Right cardiac atrium (tissue), 5 donors: ENCODE measurements at regions not wholly inside any gene's neighbourhood (a gene's known extent, or its start where the extent isn't known, plus 50 kb on each side); places are given as distances from the start of the nearest gene placed in this dataset.

ENCODE experiments used
- ATAC-seq, 2 donors: fragments of 200-7000 bp; cut with Tn5 transposase; one replicate each; pipeline versions ENCODE4 v1.8.0 to v1.9.1; 2020; ENCODE audit warnings: moderate library complexity in 2 of 2, mild to moderate bottlenecking in 1 of 2
- DNase-seq, 3 donors: peaks; one replicate each; pipeline ENCODE4 v3.0.0-alpha.2; 2020
- H3K27ac ChIP-seq: one replicate; pipeline ENCODE4 v1.5.1; 2013; ENCODE audit warnings: mild to moderate bottlenecking, low read length, control low read depth, moderate library complexity
- H3K27me3 ChIP-seq: one replicate; pipeline ENCODE4 v1.6.1; 2013; ENCODE audit not compliant: control insufficient read depth, insufficient read depth
- H3K4me1 ChIP-seq: one replicate; pipeline ENCODE4 v1.6.1; 2013; ENCODE audit warnings: low read length; ENCODE audit not compliant: control insufficient read depth, insufficient read depth
- H3K4me3 ChIP-seq: one replicate; pipeline ENCODE4 v1.5.1; 2013; ENCODE audit warnings: low read length, control low read depth
- H3K9me3 ChIP-seq: one replicate; pipeline ENCODE4 v1.6.1; 2013; ENCODE audit warnings: low read length; ENCODE audit not compliant: control insufficient read depth
- WGBS: extraction: QIAGEN DNeasy Blood & Tissue Kit; methylation state at CpG from one replicate; pipeline ENCODE4 v1.1.7; 2013; 5-methylcytosine and 5-hydroxymethylcytosine counted together
- intact Hi-C, 4 donors: fragments of 100-400 bp; cut with DNase I; formaldehyde crosslinking; loops; one replicate each; pipeline versions ENCODE4 v1.11.0 to v1.14.0; 2022 to 2023
- donor health status: healthy with polysubstance abuse.
- donor health status: DM: no; HTN: yes; CAD: no.
- donor health status: DM: no; HTN: no; CAD: no.
- donor health status: DM: no; HTN: yes; CAD: no; lungs with severe emphysema.
- donor health status: DM: yes; HTN: yes; CAD: no.

GRCh38 chr6:125659887-125660286 is 89.5 kb upstream of the HEY2 start:
- Histone ChIP-seq H3K4me3 (no peak overlapping the region), H3K9me3 (no peaks in the 10 kb centered on the region), H3K27ac (no peak overlapping the region), H3K4me1 (no peaks in the 10 kb centered on the region), H3K27me3 (no peaks in the 10 kb centered on the region)
- WGBS: 93% methylated on average over 1 of the region's 1 CpG
- ATAC-seq (no peak), DNase-seq (no peak)
- intact Hi-C loops: no loop called here

GRCh38 chr6:125662296-125662695 is 87.1 kb upstream of the HEY2 start:
- no peaks in the 10 kb centered on the region for H3K27me3 ChIP-seq
- intact Hi-C loops: no loop called here

GRCh38 chr6:125665295-125665814 is 84.1 kb upstream of the HEY2 start:
- Histone ChIP-seq H3K4me3 (no peak overlapping the region), H3K9me3 (no peaks in the 10 kb centered on the region), H3K27ac (no peak overlapping the region), H3K4me1 (no peaks in the 10 kb centered on the region), H3K27me3 (no peaks in the 10 kb centered on the region)
- ATAC-seq (no peak), DNase-seq (no peak)
- intact Hi-C loops: no loop called here
- WGBS: 55% methylated on average over 5 of the region's 5 CpGs

More at GRCh38 chr6:125662296-125662695, 87.1 kb upstream of the HEY2 start:
- Histone ChIP-seq H3K4me1 (no peaks in the 10 kb centered on the region), H3K4me3 (no peak overlapping the region), H3K9me3 (no peaks in the 10 kb centered on the region), H3K27ac (no peak overlapping the region)
- 74% methylated on average over 4 of the region's 4 CpGs for WGBS
- DNase-seq (no peak), ATAC-seq (no peak)

- Histone ChIP-seq H3K4me3 (no peak overlapping the region), H3K9me3 (no peaks in the 10 kb centered on the region), H3K4me1 (no peaks in the 10 kb centered on the region), H3K27ac (no peak overlapping the region), H3K27me3 (no peaks in the 10 kb centered on the region)
- 90% methylated on average over 6 of the region's 6 CpGs for WGBS
- ATAC-seq: no peak
- intact Hi-C loops: no loop called here
- DNase-seq: no peak
These were observed 82.1 kb upstream of the HEY2 start for GRCh38 chr6:125667326-125667725.

GRCh38 chr6:125668071-125668470 is 81.4 kb upstream of the HEY2 start:
- DNase-seq (no peak), ATAC-seq (no peak)
- no peaks in the 10 kb centered on the region for H3K27me3 ChIP-seq
- no peaks in the 10 kb centered on the region for H3K9me3 ChIP-seq
- no peak overlapping the region for H3K4me3 ChIP-seq
- no peak overlapping the region for H3K27ac ChIP-seq
- intact Hi-C loops: no loop called here
- H3K4me1 ChIP-seq: no peaks in the 10 kb centered on the region
- 89% methylated on average over 8 of the region's 8 CpGs for WGBS

- Histone ChIP-seq H3K9me3 (no peaks in the 10 kb centered on the region), H3K4me1 (no peaks in the 10 kb centered on the region), H3K27me3 (no peaks in the 10 kb centered on the region), H3K4me3 (no peak overlapping the region), H3K27ac (no peak overlapping the region)
- 13% methylated on average over 5 of the region's 5 CpGs for WGBS
- peak in 2 of 3 donors; percentile 21 to 52 for DNase-seq
- intact Hi-C loops: no loop called here
- ATAC-seq: peak; percentile 88
These were observed 78.9 kb upstream of the HEY2 start for GRCh38 chr6:125670568-125670967.

GRCh38 chr6:125671323-125671722 is 78.1 kb upstream of the HEY2 start:
- intact Hi-C loops: no loop called here

GRCh38 chr6:125674230-125674629 is 75.2 kb upstream of the HEY2 start:
- intact Hi-C loops: no loop called here
- 88% methylated on average over 5 of the region's 5 CpGs for WGBS
- no peak for DNase-seq
- no peak overlapping the region for H3K4me3 ChIP-seq
- H3K27me3 ChIP-seq: peaks cover 2% of the 10 kb centered on the region
- H3K27ac ChIP-seq: no peak overlapping the region
- H3K9me3 ChIP-seq: no peaks in the 10 kb centered on the region
- ATAC-seq: no peak
- H3K4me1 ChIP-seq: no peaks in the 10 kb centered on the region

More at GRCh38 chr6:125671323-125671722, 78.1 kb upstream of the HEY2 start:
- DNase-seq (no peak), ATAC-seq (no peak)
- no peak overlapping the region for H3K4me3 ChIP-seq
- no peaks in the 10 kb centered on the region for H3K9me3 ChIP-seq
- H3K27me3 ChIP-seq: peaks cover 2% of the 10 kb centered on the region
- no peaks in the 10 kb centered on the region for H3K4me1 ChIP-seq
- WGBS: 50% methylated on average over 1 of the region's 1 CpG
- H3K27ac ChIP-seq: no peak overlapping the region

GRCh38 chr6:125678601-125679000 is 70.8 kb upstream of the HEY2 start:
- Histone ChIP-seq H3K27ac (no peak overlapping the region), H3K4me3 (no peak overlapping the region), H3K9me3 (no peaks in the 10 kb centered on the region), H3K4me1 (no peaks in the 10 kb centered on the region), H3K27me3 (peaks cover 2% of the 10 kb centered on the region)
- WGBS: 45% methylated on average over 4 of the region's 4 CpGs
- no peak for DNase-seq
- intact Hi-C loops: no loop called here
- no peak for ATAC-seq

GRCh38 chr6:125679128-125679527 is 70.3 kb upstream of the HEY2 start:
- Histone ChIP-seq H3K4me1 (no peaks in the 10 kb centered on the region), H3K27ac (no peak overlapping the region), H3K4me3 (no peak overlapping the region), H3K9me3 (no peaks in the 10 kb centered on the region), H3K27me3 (peaks cover 2% of the 10 kb centered on the region)
- ATAC-seq: no peak
- intact Hi-C loops: no loop called here
- DNase-seq: no peak
- WGBS: 62% methylated on average over 4 of the region's 4 CpGs

GRCh38 chr6:125679651-125680050 is 69.8 kb upstream of the HEY2 start:
- 62% methylated on average over 2 of the region's 2 CpGs for WGBS
- no peak overlapping the region for H3K27ac ChIP-seq
- no peak for DNase-seq
- H3K27me3 ChIP-seq: peaks cover 2% of the 10 kb centered on the region
- intact Hi-C loops: no loop called here
- no peak for ATAC-seq
- no peak overlapping the region for H3K4me3 ChIP-seq
- no peaks in the 10 kb centered on the region for H3K9me3 ChIP-seq
- H3K4me1 ChIP-seq: no peaks in the 10 kb centered on the region

- ATAC-seq (no peak), DNase-seq (no peak)
- intact Hi-C loops: no loop called here
- H3K27ac ChIP-seq: no peak overlapping the region
- H3K27me3 ChIP-seq: no peaks in the 10 kb centered on the region
- no peaks in the 10 kb centered on the region for H3K9me3 ChIP-seq
- no peak overlapping the region for H3K4me3 ChIP-seq
- H3K4me1 ChIP-seq: no peaks in the 10 kb centered on the region
These were observed 66.5 kb upstream of the HEY2 start for GRCh38 chr6:125682939-125683338.
